ENCODE measurements at regions not wholly inside any gene's neighbourhood (a gene's known extent, or its start where the extent isn't known, plus 50 kb on each side); places are given as distances from the start of the nearest gene placed in this dataset.

GRCh38 chr3:132237652-132238032 is 79.6 kb upstream of the ACP3 start:
- no peak for TF ChIP-seq CTCF (IDR thresholded peaks at IDR 0.05; ENCODE audit: low read depth, low read length, poor library complexity, severe bottlenecking)
- no peak for TF ChIP-seq EZH2phosphoT487 (IDR thresholded peaks at IDR 0.05; ENCODE audit: borderline replicate concordance, low read length)

Measured in DOHH2 (cell line).